ENCODE measurements at regions not wholly inside any gene's neighbourhood (a gene's known extent, or its start where the extent isn't known, plus 50 kb on each side); places are given as distances from the start of the nearest gene placed in this dataset.

- no peak for TF ChIP-seq CTCF (IDR thresholded peaks at IDR 0.05; ENCODE audit: insufficient read depth, low read length)
- no peak for TF ChIP-seq GABPA (IDR thresholded peaks at IDR 0.05; ENCODE audit: low read depth)
- no peak for TF ChIP-seq POLR2AphosphoS5 (IDR thresholded peaks at IDR 0.05; ENCODE audit: low read depth)
- no peak for TF ChIP-seq REST (IDR thresholded peaks at IDR 0.05; ENCODE audit: insufficient replicate concordance, low read depth)
Measured at GRCh38 chr5:96091874-96092273, 130.2 kb upstream of the ELL2 start.
